HG02610 (cell line): ENCODE measurements at regions not wholly inside any gene's neighbourhood (a gene's known extent, or its start where the extent isn't known, plus 50 kb on each side); places are given as distances from the start of the nearest gene placed in this dataset.

Experiments used
- ATAC-seq: cut with Tn5 transposase; IDR thresholded peaks from one replicate; pipeline ENCODE4 v1.9.1; 2021; ENCODE audit warnings: mild to moderate bottlenecking, moderate library complexity; ENCODE audit not compliant: unreplicated experiment

- ATAC-seq, result no peak
Measured at GRCh38 chr17:77481476-77482374, 341.0 kb downstream of the SEC14L1 start.

GRCh38 chr17:77482375-77483127 lies 341.8 kb downstream of the SEC14L1 start:
- ATAC-seq, result no peak

- no peak for ATAC-seq
Measured at GRCh38 chr17:77483128-77483598, 342.4 kb downstream of the SEC14L1 start.

GRCh38 chr17:77484111-77484510 lies 343.3 kb downstream of the SEC14L1 start:
- ATAC-seq, result no peak

- no peak for ATAC-seq
Measured at GRCh38 chr17:77485089-77485833, 344.5 kb downstream of the SEC14L1 start.

- no peak for ATAC-seq
Measured at GRCh38 chr17:77487211-77487629, 346.5 kb downstream of the SEC14L1 start.

GRCh38 chr17:77487677-77488530 lies 347.1 kb downstream of the SEC14L1 start:
- ATAC-seq, result no peak

- no peak for ATAC-seq
Measured at GRCh38 chr17:77488531-77489238, 347.9 kb downstream of the SEC14L1 start.

- ATAC-seq, result no peak
Measured at GRCh38 chr17:77489239-77489892, 348.6 kb downstream of the SEC14L1 start.

- no peak for ATAC-seq
Measured at GRCh38 chr17:77489893-77490255, 349.1 kb downstream of the SEC14L1 start.

GRCh38 chr17:77490361-77491183 lies 349.8 kb downstream of the SEC14L1 start:
- no peak for ATAC-seq

GRCh38 chr17:77491921-77492445 lies 351.2 kb downstream of the SEC14L1 start:
- ATAC-seq, result no peak

- no peak for ATAC-seq
Measured at GRCh38 chr17:77492446-77493237, 351.9 kb downstream of the SEC14L1 start.

GRCh38 chr17:77493238-77493820 lies 352.6 kb downstream of the SEC14L1 start:
- ATAC-seq, result no peak

GRCh38 chr17:77493901-77494663 lies 353.3 kb downstream of the SEC14L1 start:
- ATAC-seq, result no peak
